SW 1271 (cell line): ENCODE measurements at regions not wholly inside any gene's neighbourhood (a gene's known extent, or its start where the extent isn't known, plus 50 kb on each side); places are given as distances from the start of the nearest gene placed in this dataset.
A peak's percentile ranks its signal among the peaks of the same experiment; 100 is the strongest.
"Not testable (repeated sequence)": the region's sequence is repeated elsewhere in the genome, so short reads cannot be mapped to it uniquely, and the experiment has no call there.

Source experiments
- DNase-seq, 2 experiments: peaks; one replicate each; lab custom pipeline; 2025; lab: John Stamatoyannopoulos, UW

GRCh38 chr17:30686538-30687479, 137.7 kb downstream of the CRLF3 start:
- DNase-seq: not testable (repeated sequence)

DNA sequence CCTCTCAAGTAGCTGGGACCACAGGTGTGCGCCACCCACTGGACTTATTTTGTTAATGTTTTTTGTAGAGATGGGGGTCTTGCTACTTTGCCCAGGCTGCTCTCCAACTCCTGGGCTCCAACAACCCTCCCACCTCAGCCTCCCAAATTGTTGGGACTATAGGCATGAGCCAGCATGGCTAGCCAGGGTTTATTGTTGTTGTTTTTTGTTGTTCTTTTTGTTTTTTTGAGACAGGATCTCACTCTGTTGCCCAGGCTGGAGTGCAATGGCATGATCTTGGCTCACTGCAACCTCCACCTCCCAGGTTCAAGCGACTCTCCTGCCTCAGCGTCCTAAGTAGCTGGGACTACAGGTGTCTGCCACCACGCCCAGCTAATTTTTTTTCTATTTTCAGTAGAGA, 142.2 kb downstream of the CRLF3 start:
- not testable (repeated sequence) for DNase-seq

- not testable (repeated sequence) for DNase-seq
Measured at GRCh38 chr17:30680681-30681080, 143.8 kb downstream of the CRLF3 start.

DNA sequence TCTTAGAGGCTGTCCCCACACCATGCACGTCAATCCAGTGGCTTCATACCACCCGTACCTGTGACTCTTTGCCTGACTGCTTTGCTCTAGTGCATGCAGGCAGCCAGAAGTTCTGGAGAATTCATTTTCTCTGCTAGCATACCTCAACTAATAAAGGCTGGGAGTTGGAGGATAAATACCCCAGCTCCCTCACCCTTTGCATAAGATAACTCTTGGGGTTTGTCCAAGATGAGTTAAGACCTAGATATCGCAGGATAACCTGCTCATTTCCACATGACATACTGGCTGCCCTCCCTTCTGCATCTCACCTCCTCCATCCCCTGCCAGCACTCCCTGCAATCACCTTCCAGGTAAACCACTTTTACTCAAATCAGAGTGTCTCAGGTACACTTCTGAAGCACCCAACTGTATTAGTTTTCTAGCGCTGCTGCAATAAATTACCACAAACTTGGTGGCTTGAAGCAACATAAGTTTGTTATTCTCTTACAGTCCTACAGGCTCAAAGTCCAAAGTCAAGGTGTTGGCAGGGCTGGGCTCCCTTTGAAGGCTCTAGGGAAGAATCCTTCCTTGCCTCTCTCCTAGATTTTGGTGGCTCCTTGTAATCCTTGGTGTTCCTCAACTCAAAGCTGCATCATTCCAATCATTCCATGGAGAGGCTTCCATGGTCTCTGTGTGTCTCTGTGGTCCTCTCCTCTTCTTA, 146.8 kb downstream of the CRLF3 start:
- no peak for DNase-seq

DNA sequence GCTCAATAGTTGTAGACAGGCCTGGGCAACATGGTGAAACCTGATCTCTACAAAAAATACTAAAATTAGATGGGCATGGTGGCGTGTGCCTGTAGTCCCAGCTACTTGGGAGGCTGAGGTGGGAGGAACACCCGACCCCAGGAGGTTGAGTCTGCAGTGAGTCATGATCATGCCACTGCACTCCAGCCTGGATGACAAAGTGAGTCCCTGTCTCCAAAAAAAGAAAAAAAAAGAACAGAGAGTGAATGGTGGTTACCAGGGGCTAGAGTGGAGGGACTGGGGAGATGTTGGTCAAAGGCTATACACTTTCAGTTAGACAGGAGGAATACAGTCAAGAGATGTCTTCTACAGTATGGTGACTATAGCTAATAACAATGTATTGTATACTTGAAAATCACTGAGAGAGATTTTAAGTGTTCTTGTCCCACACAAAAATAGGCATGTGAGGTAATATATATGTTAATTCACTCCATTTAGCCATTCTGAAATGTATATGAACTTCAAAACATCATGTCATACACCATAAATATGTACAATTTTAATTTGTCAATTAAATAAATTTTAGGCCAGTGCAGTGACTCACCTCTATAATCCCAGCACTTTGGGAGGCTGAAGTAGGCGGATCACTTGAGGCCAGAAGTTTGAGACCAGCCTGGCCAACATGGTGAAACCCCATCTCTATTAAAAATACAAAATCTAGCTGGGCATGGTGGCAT, 148.6 kb downstream of the CRLF3 start:
- DNase-seq: not testable (repeated sequence)

GRCh38 chr17:30669217-30669649, 155.3 kb downstream of the CRLF3 start:
- DNase-seq: not testable (repeated sequence)

- not testable (repeated sequence) for DNase-seq
Measured at GRCh38 chr17:30668360-30669181, 155.9 kb downstream of the CRLF3 start.

DNA sequence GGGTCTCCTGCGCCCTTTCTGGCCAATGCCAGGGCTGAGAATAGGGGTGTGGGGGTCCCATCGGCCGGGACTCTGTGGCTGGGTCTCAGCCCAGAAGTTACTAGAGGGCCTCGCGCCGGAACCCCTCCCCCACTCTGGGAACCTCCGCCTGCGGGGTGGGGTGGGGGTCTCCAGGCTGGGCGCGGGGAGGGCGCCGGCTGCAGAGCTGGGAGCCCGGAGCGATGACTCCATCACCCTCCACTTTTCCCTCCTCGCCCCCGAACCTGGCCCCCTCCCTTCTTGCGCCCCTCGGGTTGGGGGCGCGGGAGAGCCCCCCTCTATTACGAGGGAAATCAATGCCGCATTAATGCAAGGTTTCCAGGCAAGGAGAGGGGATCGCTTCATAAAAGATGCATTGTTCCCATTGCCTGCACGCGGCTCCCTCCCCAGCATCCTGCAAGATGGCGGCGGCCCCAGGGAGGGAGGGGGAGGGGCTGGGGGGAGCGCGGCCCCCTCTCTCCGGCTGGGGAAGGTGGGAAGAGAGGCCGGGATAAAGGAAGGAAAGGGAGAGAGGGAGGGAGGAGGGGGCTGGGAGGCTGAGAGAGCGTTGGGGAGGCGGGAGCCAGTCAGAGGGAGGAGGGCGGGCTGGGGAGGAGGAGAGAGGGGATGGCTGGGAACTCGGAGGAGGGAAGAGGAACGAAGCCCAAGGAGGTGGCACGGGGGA, 156.7 kb downstream of the CRLF3 start:
- DNase-seq: peak in 1 of 2 experiments; percentile 19

- not testable (repeated sequence) for DNase-seq
Measured at GRCh38 chr17:30666838-30667656, 157.4 kb downstream of the CRLF3 start.

DNA sequence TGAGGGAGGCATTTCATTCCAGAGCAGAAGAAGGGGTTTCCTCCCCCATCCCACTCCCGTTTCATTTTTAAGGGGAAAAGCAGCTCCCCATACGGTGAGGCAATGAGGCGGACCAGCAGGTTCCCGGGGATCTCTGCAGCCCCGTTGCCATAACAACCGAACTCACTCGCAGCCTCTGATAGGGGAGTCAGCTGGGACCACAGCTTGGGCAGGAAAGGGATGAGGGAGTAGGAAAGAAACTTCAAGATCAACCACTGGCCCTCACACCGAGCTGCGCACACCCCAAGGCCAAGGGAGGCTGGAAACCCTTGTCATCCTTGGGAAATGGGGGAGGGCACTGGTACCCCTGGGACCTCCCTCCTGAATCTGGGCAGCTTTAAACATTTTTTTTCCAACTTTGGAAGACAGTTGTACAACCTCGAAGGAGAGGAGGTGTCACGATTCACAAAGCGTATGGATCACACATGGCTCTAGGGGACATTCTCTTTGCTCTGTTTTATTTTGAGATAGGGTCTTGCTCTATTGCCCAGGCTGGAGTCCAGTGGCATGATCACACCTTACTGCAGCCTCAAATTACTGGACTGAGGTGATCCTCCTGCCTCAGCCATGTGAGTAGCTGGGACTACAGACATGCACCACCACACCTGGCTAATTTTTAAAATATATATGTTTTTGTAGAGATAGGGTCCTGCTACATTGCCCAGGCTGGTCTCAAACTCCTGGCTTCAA, 160.6 kb downstream of the CRLF3 start:
- DNase-seq: not testable (repeated sequence)

DNA sequence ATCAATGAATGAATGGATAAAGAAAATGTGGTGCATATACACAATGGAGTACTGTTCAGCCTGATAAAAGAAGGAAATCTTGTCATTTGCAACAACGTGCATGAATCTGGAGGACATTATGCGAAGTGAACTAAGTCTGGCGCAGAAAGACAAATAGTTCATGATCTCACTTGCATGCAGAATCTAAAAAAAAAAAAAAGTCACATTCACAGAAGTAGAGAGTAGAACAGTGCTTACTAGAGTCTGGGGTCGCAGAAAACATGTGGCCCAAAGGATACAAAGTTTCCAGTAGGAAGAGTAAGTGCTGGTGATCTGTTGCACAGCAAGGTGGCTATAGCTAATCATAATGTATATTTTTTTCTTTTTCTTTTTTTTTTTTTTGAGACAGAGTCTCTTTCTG, 167.3 kb downstream of the CRLF3 start:
- not testable (repeated sequence) for DNase-seq

DNA sequence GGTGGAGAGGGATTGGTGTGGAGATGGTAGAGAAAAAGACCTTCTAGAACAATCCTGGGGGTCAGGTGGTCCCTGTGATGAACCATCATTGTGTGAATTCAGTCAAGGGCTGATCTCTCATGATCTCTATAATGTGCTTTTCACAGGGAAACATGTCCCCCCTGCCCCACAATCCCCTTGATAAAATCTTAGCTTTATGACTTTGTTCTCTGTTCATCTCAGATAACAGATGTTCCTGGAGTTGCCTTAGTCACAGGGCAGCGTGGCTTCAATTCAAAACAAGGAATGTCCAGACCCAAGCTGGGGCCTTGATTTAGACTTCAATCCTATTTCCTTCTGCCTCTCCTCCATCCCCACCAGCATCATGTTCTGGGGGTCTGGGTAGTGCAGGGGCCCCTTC, 171.5 kb downstream of the CRLF3 start:
- DNase-seq: not testable (repeated sequence)

DNA sequence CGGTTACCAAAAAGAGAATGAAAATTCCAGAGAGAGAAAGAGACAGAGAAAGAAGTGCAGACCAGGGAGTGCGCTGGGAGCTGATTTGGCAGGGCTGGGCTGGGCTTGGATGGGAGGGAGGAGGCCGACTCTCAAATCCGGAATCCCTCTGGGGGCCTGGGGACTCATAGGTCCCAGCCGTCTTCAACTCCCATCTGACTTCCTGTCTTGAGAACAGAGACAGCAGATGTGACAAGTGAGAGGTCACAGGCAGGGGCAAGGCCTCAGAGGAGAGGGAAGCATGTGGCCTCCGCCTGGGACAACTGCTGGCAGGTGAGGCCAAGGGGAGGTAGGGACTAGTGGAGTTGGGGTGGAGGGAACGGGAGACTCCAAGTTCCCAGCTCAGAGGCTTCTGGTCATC, 172.9 kb downstream of the GOSR1 start:
- DNase-seq: not testable (repeated sequence)

GRCh38 chr17:30648015-30648620, 170.9 kb downstream of the GOSR1 start:
- DNase-seq: not testable (repeated sequence)

GRCh38 chr17:30645875-30646274, 168.7 kb downstream of the GOSR1 start:
- not testable (repeated sequence) for DNase-seq

- not testable (repeated sequence) for DNase-seq
Measured at GRCh38 chr17:30644713-30645112, 167.5 kb downstream of the GOSR1 start.

GRCh38 chr17:30644287-30644686, 167.1 kb downstream of the GOSR1 start:
- not testable (repeated sequence) for DNase-seq

DNA sequence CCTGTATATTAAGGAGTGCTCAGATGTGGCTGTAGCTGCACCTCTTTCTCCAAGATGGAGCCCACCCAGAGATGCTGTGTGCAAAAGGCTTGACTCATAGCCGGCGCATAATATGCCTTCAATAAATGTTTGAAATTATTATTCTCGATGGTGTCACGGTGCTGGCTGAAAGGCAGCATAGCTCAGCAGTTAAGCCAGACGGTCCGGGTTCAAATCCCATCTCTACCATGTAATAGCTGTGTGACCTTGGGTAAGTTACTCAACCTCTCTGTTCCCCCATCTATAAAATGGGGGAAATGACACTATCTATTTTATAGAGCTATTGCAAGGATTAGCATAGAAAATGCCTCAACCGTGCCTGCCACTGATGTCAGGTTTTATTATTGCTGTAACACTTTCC, 164.2 kb downstream of the GOSR1 start:
- not testable (repeated sequence) for DNase-seq

DNA sequence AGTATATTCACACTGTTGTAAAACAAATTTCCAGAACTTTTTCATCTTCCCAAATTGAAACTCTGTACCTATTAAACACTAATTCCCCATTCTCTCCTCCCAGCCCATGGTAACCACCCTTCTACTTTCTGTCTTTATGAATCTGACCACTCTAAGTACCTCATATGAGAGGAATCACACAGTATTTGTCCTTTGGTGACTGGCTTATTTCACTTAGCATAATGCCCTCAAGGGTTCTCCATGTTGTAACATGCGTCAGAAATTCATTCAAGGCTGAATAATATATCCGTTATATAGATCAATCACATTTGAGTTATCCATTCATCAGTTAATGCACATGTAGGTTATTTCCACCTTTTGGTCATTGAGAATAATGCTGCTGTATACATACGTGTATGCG, 162.2 kb downstream of the GOSR1 start:
- DNase-seq: not testable (repeated sequence)
